Upper lobe of left lung (tissue), 4 donors: ENCODE measurements at regions not wholly inside any gene's neighbourhood (a gene's known extent, or its start where the extent isn't known, plus 50 kb on each side); places are given as distances from the start of the nearest gene placed in this dataset.

Experiments
- POLR2A ChIP-seq, 4 donors: fragments of 450-650 bp; IDR thresholded peaks; one replicate each; pipeline ENCODE4 v1.5.1; 2016 to 2017; ENCODE audit warnings: antibody characterized with exemption in 4 of 4, mild to moderate bottlenecking in 2 of 4
- POLR2AphosphoS5 ChIP-seq, 2 donors: sonication (generic); formaldehyde crosslinking; IDR thresholded peaks; one replicate each; pipeline ENCODE4 v1.5.1; 2017; ENCODE audit warnings: antibody characterized with exemption in 2 of 2
- TF ChIP-seq, protein P1 (sequence below), 6 experiments: fragments of 450-650 bp in 4 of 6; fragments of 200-600 bp in 2 of 6; sonication (generic) in 2 of 6; IDR thresholded peaks; one replicate each; pipeline ENCODE4 v1.5.1; 2016 to 2019; ENCODE audit warnings: antibody characterized with exemption in 6 of 6

DNA sequence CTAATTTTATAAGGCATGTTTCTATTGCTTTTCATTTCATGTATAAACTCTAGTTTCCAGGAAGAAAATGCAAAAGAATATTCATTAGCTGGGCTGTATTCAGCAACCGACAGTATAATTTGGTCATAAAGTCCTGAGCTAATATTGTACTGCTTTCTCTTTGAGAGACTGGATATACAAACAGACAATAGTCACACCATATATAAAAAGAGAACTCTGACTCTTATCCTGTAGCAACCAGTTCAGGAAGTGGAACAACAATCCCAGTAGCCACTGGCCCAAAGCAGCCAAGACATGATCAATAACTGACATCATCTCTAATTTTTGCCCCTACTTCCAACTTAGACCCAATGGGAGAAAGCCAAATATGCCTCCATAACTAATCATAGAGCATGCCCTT, 160.8 kb downstream of the FSIP2 start:
- TF ChIP-seq, protein P1, sequence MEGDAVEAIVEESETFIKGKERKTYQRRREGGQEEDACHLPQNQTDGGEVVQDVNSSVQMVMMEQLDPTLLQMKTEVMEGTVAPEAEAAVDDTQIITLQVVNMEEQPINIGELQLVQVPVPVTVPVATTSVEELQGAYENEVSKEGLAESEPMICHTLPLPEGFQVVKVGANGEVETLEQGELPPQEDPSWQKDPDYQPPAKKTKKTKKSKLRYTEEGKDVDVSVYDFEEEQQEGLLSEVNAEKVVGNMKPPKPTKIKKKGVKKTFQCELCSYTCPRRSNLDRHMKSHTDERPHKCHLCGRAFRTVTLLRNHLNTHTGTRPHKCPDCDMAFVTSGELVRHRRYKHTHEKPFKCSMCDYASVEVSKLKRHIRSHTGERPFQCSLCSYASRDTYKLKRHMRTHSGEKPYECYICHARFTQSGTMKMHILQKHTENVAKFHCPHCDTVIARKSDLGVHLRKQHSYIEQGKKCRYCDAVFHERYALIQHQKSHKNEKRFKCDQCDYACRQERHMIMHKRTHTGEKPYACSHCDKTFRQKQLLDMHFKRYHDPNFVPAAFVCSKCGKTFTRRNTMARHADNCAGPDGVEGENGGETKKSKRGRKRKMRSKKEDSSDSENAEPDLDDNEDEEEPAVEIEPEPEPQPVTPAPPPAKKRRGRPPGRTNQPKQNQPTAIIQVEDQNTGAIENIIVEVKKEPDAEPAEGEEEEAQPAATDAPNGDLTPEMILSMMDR (IDR thresholded peaks at IDR 0.05) = no peak
- TF ChIP-seq POLR2AphosphoS5 (IDR thresholded peaks at IDR 0.05) (no peak), POLR2A (IDR thresholded peaks at IDR 0.05) (no peak)
